WTC11 (cell line): ENCODE measurements at regions not wholly inside any gene's neighbourhood (a gene's known extent, or its start where the extent isn't known, plus 50 kb on each side); places are given as distances from the start of the nearest gene placed in this dataset.

Source experiments
- ATAC-seq: fragments of 200-7000 bp; cut with Tn5 transposase; 2 replicates; pipeline ENCODE4 v1.10.0; 2021; ENCODE audit warnings: mild to moderate bottlenecking, moderate library complexity
- CTCF ChIA-PET: fragments of 300-600 bp; sonication (Branson Sonifier 250); formaldehyde crosslinking; loops from one replicate; lab custom pipeline; 2021; ENCODE audit warnings: antibody characterized with exemption; lab: Charles Lee
- POLR2A ChIA-PET: fragments of 350-600 bp; sonication (Branson Sonifier 250); formaldehyde crosslinking; loops from one replicate; lab custom pipeline; 2021; ENCODE audit warnings: antibody characterized with exemption; lab: Charles Lee
- DNase-seq: peaks from one replicate; pipeline ENCODE4 v3.0.0; 2021; ENCODE audit warnings: low spot score
- H3K27ac Mint-ChIP-seq: 2 replicates; pipeline ENCODE4 v1.8.0; 2021; ENCODE audit warnings: mixed read lengths
- H3K27me3 Mint-ChIP-seq: 2 replicates; pipeline ENCODE4 v1.8.0; 2021; ENCODE audit warnings: low read depth, mild to moderate bottlenecking, moderate library complexity, mixed read lengths
- H3K36me3 Mint-ChIP-seq: 2 replicates; pipeline ENCODE4 v1.8.0; 2021; ENCODE audit warnings: mixed read lengths
- H3K4me1 Mint-ChIP-seq: 2 replicates; pipeline ENCODE4 v1.8.0; 2022; ENCODE audit warnings: mixed read lengths
- H3K4me3 Mint-ChIP-seq: 2 replicates; pipeline ENCODE4 v1.8.0; 2021; ENCODE audit warnings: mild to moderate bottlenecking, moderate library complexity, mixed read lengths
- H3K9me3 Mint-ChIP-seq: 2 replicates; pipeline ENCODE4 v1.8.0; 2021; ENCODE audit warnings: mixed read lengths
- E2F1 ChIP-seq: sonication (generic); formaldehyde crosslinking; IDR thresholded peaks from 2 replicates; pipeline ENCODE4 v1.8.0; 2022; ENCODE audit warnings: mild to moderate bottlenecking, missing genetic modification reagents
- E2F4 ChIP-seq: sonication (generic); formaldehyde crosslinking; IDR thresholded peaks from 2 replicates; pipeline ENCODE4 v1.8.1; 2022; ENCODE audit warnings: low read depth, mild to moderate bottlenecking, moderate library complexity, missing genetic modification reagents, borderline replicate concordance
- ETV6 ChIP-seq: sonication (generic); formaldehyde crosslinking; IDR thresholded peaks from 2 replicates; pipeline ENCODE4 v1.8.1; 2022; ENCODE audit warnings: mild to moderate bottlenecking, missing genetic modification reagents
- FOXJ3 ChIP-seq: sonication (generic); formaldehyde crosslinking; IDR thresholded peaks from 2 replicates; pipeline ENCODE4 v1.9.0; 2021; ENCODE audit warnings: missing genetic modification reagents, mild to moderate bottlenecking, borderline replicate concordance
- FOXP1 ChIP-seq: sonication (generic); formaldehyde crosslinking; IDR thresholded peaks from 2 replicates; pipeline ENCODE4 v1.8.0; 2022; ENCODE audit warnings: missing genetic modification reagents, mild to moderate bottlenecking, moderate library complexity, borderline replicate concordance
- GABPB1 ChIP-seq: sonication (generic); formaldehyde crosslinking; IDR thresholded peaks from 2 replicates; pipeline ENCODE4 v1.8.1; 2023; ENCODE audit warnings: mild to moderate bottlenecking, missing genetic modification reagents
- GTF2I ChIP-seq: fragments of 250-450 bp; sonication (Bioruptor Pico); conservative IDR thresholded peaks from 2 replicates; pipeline ENCODE4 v1.4.0; 2021; ENCODE audit warnings: mild to moderate bottlenecking
- HMGA2 ChIP-seq: fragments of 250-450 bp; sonication (Bioruptor Pico); IDR thresholded peaks from 2 replicates; pipeline ENCODE4 v1.4.0; 2021; ENCODE audit warnings: mild to moderate bottlenecking, moderate library complexity
- IRF1 ChIP-seq: sonication (generic); formaldehyde crosslinking; IDR thresholded peaks from 2 replicates; pipeline ENCODE4 v1.8.0; 2023; ENCODE audit warnings: missing genetic modification reagents
- JAZF1 ChIP-seq: fragments of 250-450 bp; sonication (Bioruptor Pico); IDR thresholded peaks from 2 replicates; pipeline ENCODE4 v1.9.0; 2021; ENCODE audit warnings: moderate library complexity, mild to moderate bottlenecking, inconsistent platforms
- JUN ChIP-seq: sonication (generic); formaldehyde crosslinking; IDR thresholded peaks from 2 replicates; pipeline ENCODE4 v1.8.0; 2023; ENCODE audit warnings: mild to moderate bottlenecking, missing genetic modification reagents
- NFATC4 ChIP-seq: fragments of 250-450 bp; sonication (Bioruptor Pico); IDR thresholded peaks from 2 replicates; pipeline ENCODE4 v1.9.0; 2021; ENCODE audit warnings: mild to moderate bottlenecking
- PREB ChIP-seq: sonication (generic); formaldehyde crosslinking; IDR thresholded peaks from 2 replicates; pipeline ENCODE4 v1.8.1; 2022; ENCODE audit warnings: mild to moderate bottlenecking, missing genetic modification reagents, moderate library complexity, borderline replicate concordance
- SMAD4 ChIP-seq: sonication (generic); formaldehyde crosslinking; IDR thresholded peaks from 2 replicates; pipeline ENCODE4 v1.8.0; 2022; ENCODE audit warnings: mild to moderate bottlenecking, missing genetic modification reagents
- STAT6 ChIP-seq: sonication (generic); formaldehyde crosslinking; conservative IDR thresholded peaks from 2 replicates; pipeline ENCODE4 v1.8.1; 2023; ENCODE audit warnings: mild to moderate bottlenecking, low read depth, missing genetic modification reagents, moderate library complexity
- USF2 ChIP-seq: sonication (generic); formaldehyde crosslinking; IDR thresholded peaks from 2 replicates; pipeline ENCODE4 v1.8.1; 2023; ENCODE audit warnings: mild to moderate bottlenecking, missing genetic modification reagents, moderate library complexity
- ZNF232 ChIP-seq: sonication (generic); formaldehyde crosslinking; IDR thresholded peaks from 2 replicates; pipeline ENCODE4 v1.8.0; 2022; ENCODE audit warnings: mild to moderate bottlenecking, missing genetic modification reagents
- ZNF671 ChIP-seq: fragments of 250-450 bp; sonication (Bioruptor Pico); IDR thresholded peaks from 2 replicates; pipeline ENCODE4 v1.8.0; 2021; ENCODE audit warnings: mild to moderate bottlenecking

GRCh38 chr20:6852478-6852877, 85.0 kb downstream of the BMP2 start (continued):
- TF ChIP-seq IRF1 (CRISPR knock-in tag) = no peak

GRCh38 chr20:6855104-6855503, 87.6 kb downstream of the BMP2 start:
- TF ChIP-seq GABPB1 = no peak
- TF ChIP-seq NFATC4 = no peak
- no peak for TF ChIP-seq ZNF671 (CRISPR knock-in tag)
- TF ChIP-seq GTF2I = no peak
- no peak for TF ChIP-seq FOXP1
- no peak for TF ChIP-seq JAZF1 (CRISPR knock-in tag)
- no peak for TF ChIP-seq ETV6 (CRISPR knock-in tag)
- no peak for TF ChIP-seq E2F1 (CRISPR knock-in tag)
- ChIA-PET POLR2A (no interaction called here), CTCF (no interaction called here)
- Mint-ChIP-seq H3K27ac (no peak overlapping the region), H3K4me1 (no peaks in the 10 kb centered on the region), H3K27me3 (no peaks in the 10 kb centered on the region), H3K4me3 (no peak overlapping the region), H3K36me3 (no peaks in the 10 kb centered on the region), H3K9me3 (no peaks in the 10 kb centered on the region)
- DNase-seq = no peak
- ATAC-seq = no peak

- no peaks in the 10 kb centered on the region for H3K36me3 Mint-ChIP-seq
- no peaks in the 10 kb centered on the region for H3K4me1 Mint-ChIP-seq
- TF ChIP-seq STAT6 (CRISPR knock-in tag) (no peak), ZNF232 (CRISPR knock-in tag) (no peak), USF2 (no peak), E2F4 (CRISPR knock-in tag) (no peak), PREB (CRISPR knock-in tag) (no peak), FOXJ3 (CRISPR knock-in tag) (no peak), JUN (no peak), SMAD4 (CRISPR knock-in tag) (no peak), HMGA2 (CRISPR knock-in tag) (no peak)
- H3K9me3 Mint-ChIP-seq = no peaks in the 10 kb centered on the region
- no peak overlapping the region for H3K27ac Mint-ChIP-seq
- ATAC-seq (no peak), DNase-seq (no peak)
- H3K4me3 Mint-ChIP-seq = no peak overlapping the region
- POLR2A ChIA-PET = no interaction called here
- H3K27me3 Mint-ChIP-seq = no peaks in the 10 kb centered on the region
- CTCF ChIA-PET = no interaction called here
Measured at GRCh38 chr20:6855796-6856195, 88.3 kb downstream of the BMP2 start.
